ENCODE measurements at regions not wholly inside any gene's neighbourhood (a gene's known extent, or its start where the extent isn't known, plus 50 kb on each side); places are given as distances from the start of the nearest gene placed in this dataset.

GRCh38 chr7:7112868-7113267 lies 69.5 kb upstream of the C1GALT1 start:
- TF ChIP-seq CTCF (IDR thresholded peaks at IDR 0.05; ENCODE audit: borderline replicate concordance, extremely low read depth, low read length, poor library complexity, severe bottlenecking), result no peak
- TF ChIP-seq EZH2 (IDR thresholded peaks at IDR 0.05; ENCODE audit: borderline replicate concordance, low read depth, low read length, severe bottlenecking), result no peak

Data from DND-41 (cell line).